H9 (cell line): ENCODE measurements at regions not wholly inside any gene's neighbourhood (a gene's known extent, or its start where the extent isn't known, plus 50 kb on each side); places are given as distances from the start of the nearest gene placed in this dataset.

ENCODE experiments used
- DNase-seq: peaks from one replicate; pipeline ENCODE4 v3.0.0-alpha.2; 2017
- H2AFZ ChIP-seq: one replicate; pipeline ENCODE4 v1.6.1; 2013; ENCODE audit warnings: mild to moderate bottlenecking, low read length, control low read depth, moderate library complexity
- H2AK5ac ChIP-seq: 2 replicates; pipeline ENCODE4 v1.6.1; 2013; ENCODE audit warnings: low read length, control low read depth, mixed read lengths; ENCODE audit not compliant: insufficient read length
- H2BK120ac ChIP-seq: one replicate; pipeline ENCODE4 v1.6.1; 2013; ENCODE audit warnings: low read depth, mild to moderate bottlenecking, low read length, control low read depth, inconsistent platforms; ENCODE audit not compliant: poor library complexity, severe bottlenecking
- H2BK12ac ChIP-seq: 2 replicates; pipeline ENCODE4 v1.6.1; 2013; ENCODE audit warnings: low read length, control low read depth, mixed read lengths, low read depth; ENCODE audit not compliant: insufficient read length
- H2BK15ac ChIP-seq: 2 replicates; pipeline ENCODE4 v1.6.1; 2013; ENCODE audit warnings: low read depth, low read length, control low read depth
- H2BK20ac ChIP-seq: one replicate; pipeline ENCODE4 v1.6.1; 2013; ENCODE audit warnings: low read depth, mild to moderate bottlenecking, low read length, control low read depth, inconsistent platforms; ENCODE audit not compliant: poor library complexity, severe bottlenecking
- H2BK5ac ChIP-seq: 2 replicates; pipeline ENCODE4 v1.6.1; 2013; ENCODE audit warnings: low read length, control low read depth, mixed read lengths; ENCODE audit not compliant: insufficient read length
- H3K14ac ChIP-seq: 2 replicates; pipeline ENCODE4 v1.6.1; 2013; ENCODE audit warnings: low read length, control low read depth; ENCODE audit not compliant: insufficient read depth
- H3K18ac ChIP-seq: 2 replicates; pipeline ENCODE4 v1.6.1; 2013; ENCODE audit warnings: low read depth, mild to moderate bottlenecking, mixed read lengths, low read length, control low read depth; ENCODE audit not compliant: insufficient read length
- H3K23ac ChIP-seq: 2 replicates; pipeline ENCODE4 v1.6.1; 2013; ENCODE audit warnings: low read length, control low read depth, mixed read lengths, low read depth; ENCODE audit not compliant: insufficient read length
- H3K23me2 ChIP-seq: 2 replicates; pipeline ENCODE4 v1.6.1; 2013; ENCODE audit warnings: low read depth, mild to moderate bottlenecking, mixed read lengths, low read length, control low read depth; ENCODE audit not compliant: insufficient read length, poor library complexity, severe bottlenecking
- H3K27ac ChIP-seq: 2 replicates; pipeline ENCODE4 v1.5.1; 2013; ENCODE audit warnings: low read length, control low read depth, mixed read lengths, low read depth; ENCODE audit not compliant: insufficient read length
- H3K27me3 ChIP-seq: 2 replicates; pipeline ENCODE4 v1.6.1; 2013; ENCODE audit warnings: low read length, control low read depth, inconsistent platforms; ENCODE audit not compliant: insufficient read depth
- H3K4ac ChIP-seq: 2 replicates; pipeline ENCODE4 v1.6.1; 2013; ENCODE audit warnings: low read depth, mild to moderate bottlenecking, control low read depth, inconsistent platforms, low read length, moderate library complexity
- H3K4me1 ChIP-seq: 2 replicates; pipeline ENCODE4 v1.6.1; 2013; ENCODE audit warnings: low read length, control low read depth, inconsistent platforms; ENCODE audit not compliant: insufficient read depth
- H3K4me2 ChIP-seq: 2 replicates; pipeline ENCODE4 v1.6.1; 2013; ENCODE audit warnings: low read length, control low read depth, mixed read lengths; ENCODE audit not compliant: insufficient read length, insufficient read depth
- H3K56ac ChIP-seq: 2 replicates; pipeline ENCODE4 v1.6.1; 2013; ENCODE audit warnings: low read depth, mild to moderate bottlenecking, mixed read lengths, low read length, control low read depth; ENCODE audit not compliant: insufficient read length
- H3K79me1 ChIP-seq: 2 replicates; pipeline ENCODE4 v1.6.1; 2013; ENCODE audit warnings: low read depth, mild to moderate bottlenecking, moderate library complexity, low read length, control low read depth, inconsistent platforms; ENCODE audit not compliant: insufficient read depth, poor library complexity, severe bottlenecking
- H3K79me2 ChIP-seq: 2 replicates; pipeline ENCODE4 v1.6.1; 2013; ENCODE audit warnings: low read length, control low read depth, inconsistent platforms; ENCODE audit not compliant: insufficient read depth
- H3K9ac ChIP-seq: 2 replicates; pipeline ENCODE4 v1.6.1; 2013; ENCODE audit warnings: low read length, control low read depth, mixed read lengths; ENCODE audit not compliant: insufficient read length; ENCODE audit errors: extremely low read depth
- H3K9me3 ChIP-seq: one replicate; pipeline ENCODE4 v1.6.1; 2013; ENCODE audit warnings: low read depth, low read length, inconsistent platforms; ENCODE audit not compliant: control insufficient read depth
- H3T11ph ChIP-seq: one replicate; pipeline ENCODE4 v1.6.1; 2013; ENCODE audit warnings: mild to moderate bottlenecking, low read length, control low read depth, inconsistent platforms
- H4K20me1 ChIP-seq: one replicate; pipeline ENCODE4 v1.6.1; 2013; ENCODE audit not compliant: control insufficient read depth, insufficient read length, insufficient read depth
- H4K5ac ChIP-seq: 2 replicates; pipeline ENCODE4 v1.6.1; 2013; ENCODE audit warnings: low read depth, mild to moderate bottlenecking, mixed read lengths, low read length, control low read depth; ENCODE audit not compliant: insufficient read length
- H4K8ac ChIP-seq: replicated peaks from 2 replicates; pipeline ENCODE4 v1.6.1; 2013; ENCODE audit warnings: low read length, control low read depth, mixed read lengths, low read depth; ENCODE audit not compliant: insufficient read length
- H4K91ac ChIP-seq: 2 replicates; pipeline ENCODE4 v1.6.1; 2013; ENCODE audit warnings: low read depth, mild to moderate bottlenecking, moderate library complexity, mixed read lengths, low read length, control low read depth; ENCODE audit not compliant: insufficient read length
- H3K27ac Mint-ChIP-seq, 3 experiments: 2 replicates in 2 of 3; 3 replicates in 1 of 3; pipeline ENCODE4 v1.8.0; 2020 to 2021; ENCODE audit warnings: mixed read lengths in 3 of 3, mild to moderate bottlenecking in 1 of 3, moderate library complexity in 1 of 3
- H3K27me3 Mint-ChIP-seq: 2 replicates; pipeline ENCODE4 v1.8.0; 2021; ENCODE audit warnings: low read depth, mild to moderate bottlenecking, moderate library complexity, mixed read lengths
- H3K36me3 Mint-ChIP-seq, 3 experiments: 2 replicates in 2 of 3; 3 replicates in 1 of 3; pipeline ENCODE4 v1.8.0; 2020 to 2021; ENCODE audit warnings: low read depth in 3 of 3, mixed read lengths in 3 of 3; ENCODE audit not compliant: insufficient read depth in 1 of 3
- H3K4me1 Mint-ChIP-seq, 2 experiments: 2 replicates each; pipeline ENCODE4 v1.8.0; 2020; ENCODE audit warnings: mixed read lengths in 2 of 2
- H3K4me3 Mint-ChIP-seq, 2 experiments: 2 replicates in 1 of 2; 3 replicates in 1 of 2; pipeline ENCODE4 v1.8.0; 2020 to 2021; ENCODE audit warnings: mild to moderate bottlenecking in 2 of 2, mixed read lengths in 2 of 2, moderate library complexity in 1 of 2
- H3K9me3 Mint-ChIP-seq, 2 experiments: 2 replicates in 1 of 2; 3 replicates in 1 of 2; pipeline ENCODE4 v1.8.0; 2020; ENCODE audit warnings: mild to moderate bottlenecking in 2 of 2, mixed read lengths in 2 of 2, moderate library complexity in 1 of 2
- WGBS: extraction: QIAGEN DNeasy Blood & Tissue Kit; methylation state at CpG from one replicate; pipeline ENCODE4 v1.1.7; 2013; ENCODE audit warnings: missing lambda C conversion rate, low lambda C conversion rate, mixed read lengths; ENCODE audit not compliant: insufficient read length; ENCODE audit errors: extremely low coverage; 5-methylcytosine and 5-hydroxymethylcytosine counted together
- TF ChIP-seq, protein P1 (sequence below): fragments of 200-600 bp; sonication (generic); conservative IDR thresholded peaks from 3 replicates; pipeline ENCODE4 v1.8.0; 2021; ENCODE audit warnings: antibody characterized with exemption, mild to moderate bottlenecking

DNA sequence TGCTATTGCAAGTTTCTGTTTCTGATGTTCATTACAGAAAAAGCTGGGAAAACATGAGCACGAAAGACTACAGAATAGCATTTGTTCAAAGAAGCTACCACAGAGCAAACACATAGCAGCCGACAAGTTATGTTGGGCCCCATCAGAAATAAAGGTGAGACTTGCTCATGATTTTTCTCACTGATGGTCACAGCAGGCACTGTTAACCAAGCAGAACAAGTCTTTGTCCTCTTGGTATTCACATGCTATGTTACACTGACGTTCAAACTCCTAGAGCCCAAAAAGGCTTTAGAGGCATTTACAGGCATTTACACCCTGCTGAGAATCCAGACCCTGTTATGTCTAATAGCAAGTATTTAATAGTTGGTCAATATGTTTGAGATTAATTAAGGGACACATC is 235.0 kb upstream of the HNMT start:
- Histone ChIP-seq H3K27me3 (no peaks in the 10 kb centered on the region), H2BK15ac (no peak overlapping the region), H3K4me1 (no peaks in the 10 kb centered on the region), H3K4ac (no peak overlapping the region), H2BK120ac (no peak overlapping the region), H3K23ac (no peak overlapping the region), H3K14ac (no peak overlapping the region), H2BK5ac (no peak overlapping the region), H3K18ac (no peak overlapping the region), H4K8ac (no peak overlapping the region), H4K91ac (no peak overlapping the region), H2AK5ac (no peak overlapping the region), H3K56ac (no peak overlapping the region), H3K9ac (no peak overlapping the region), H2BK12ac (no peak overlapping the region), H4K5ac (no peak overlapping the region), H3K79me1 (no peaks in the 10 kb centered on the region), H2AFZ (no peak overlapping the region), H3K79me2 (no peaks in the 10 kb centered on the region), H3K9me3 (no peaks in the 10 kb centered on the region), H3K23me2 (no peaks in the 10 kb centered on the region), H2BK20ac (no peak overlapping the region), H3K27ac (no peak overlapping the region), H4K20me1 (no peaks in the 10 kb centered on the region), H3T11ph (no peak overlapping the region), H3K4me2 (no peak overlapping the region)
- H3K4me1 Mint-ChIP-seq = peaks cover 24 to 32% of the 10 kb centered on the region in 2 experiments
- no CpG with 5 or more reads among the region's 3 CpGs for WGBS
- H3K4me3 Mint-ChIP-seq = no peak overlapping the region
- TF ChIP-seq, protein P1, sequence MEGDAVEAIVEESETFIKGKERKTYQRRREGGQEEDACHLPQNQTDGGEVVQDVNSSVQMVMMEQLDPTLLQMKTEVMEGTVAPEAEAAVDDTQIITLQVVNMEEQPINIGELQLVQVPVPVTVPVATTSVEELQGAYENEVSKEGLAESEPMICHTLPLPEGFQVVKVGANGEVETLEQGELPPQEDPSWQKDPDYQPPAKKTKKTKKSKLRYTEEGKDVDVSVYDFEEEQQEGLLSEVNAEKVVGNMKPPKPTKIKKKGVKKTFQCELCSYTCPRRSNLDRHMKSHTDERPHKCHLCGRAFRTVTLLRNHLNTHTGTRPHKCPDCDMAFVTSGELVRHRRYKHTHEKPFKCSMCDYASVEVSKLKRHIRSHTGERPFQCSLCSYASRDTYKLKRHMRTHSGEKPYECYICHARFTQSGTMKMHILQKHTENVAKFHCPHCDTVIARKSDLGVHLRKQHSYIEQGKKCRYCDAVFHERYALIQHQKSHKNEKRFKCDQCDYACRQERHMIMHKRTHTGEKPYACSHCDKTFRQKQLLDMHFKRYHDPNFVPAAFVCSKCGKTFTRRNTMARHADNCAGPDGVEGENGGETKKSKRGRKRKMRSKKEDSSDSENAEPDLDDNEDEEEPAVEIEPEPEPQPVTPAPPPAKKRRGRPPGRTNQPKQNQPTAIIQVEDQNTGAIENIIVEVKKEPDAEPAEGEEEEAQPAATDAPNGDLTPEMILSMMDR = no peak
- peaks cover 6 to 8% of the 10 kb centered on the region in 2 experiments; a peak in 3 of 5 replicates for H3K9me3 Mint-ChIP-seq
- DNase-seq = no peak
- no peak overlapping the region for H3K27ac Mint-ChIP-seq
- no peaks in the 10 kb centered on the region for H3K27me3 Mint-ChIP-seq
- H3K36me3 Mint-ChIP-seq = peaks cover 0 to 9% (median 5%) of the 10 kb centered on the region in 3 experiments; a peak in 2 of 7 replicates
